Stimulated activated CD4-positive, alpha-beta T cell treated with anti-CD3 and anti-CD28 coated beads, TNF-alpha, amount 100 ng/mL, for 1 hour (primary cell): ENCODE measurements at regions not wholly inside any gene's neighbourhood (a gene's known extent, or its start where the extent isn't known, plus 50 kb on each side); places are given as distances from the start of the nearest gene placed in this dataset.
"Not testable (repeated sequence)": the region's sequence is repeated elsewhere in the genome, so short reads cannot be mapped to it uniquely, and the experiment has no call there.

Source experiments
- DNase-seq, 3 donors: peaks; one replicate each; pipeline ENCODE4 v3.0.0-alpha.2; 2020; ENCODE audit warnings: low read depth in 3 of 3, low spot score in 1 of 3

- not testable (repeated sequence) for DNase-seq
These were observed 59.8 kb upstream of the RTL6 start for GRCh38 chr22:44557872-44558271.

- DNase-seq: no peak
These were observed 59.2 kb upstream of the RTL6 start for GRCh38 chr22:44557064-44557748.

DNA sequence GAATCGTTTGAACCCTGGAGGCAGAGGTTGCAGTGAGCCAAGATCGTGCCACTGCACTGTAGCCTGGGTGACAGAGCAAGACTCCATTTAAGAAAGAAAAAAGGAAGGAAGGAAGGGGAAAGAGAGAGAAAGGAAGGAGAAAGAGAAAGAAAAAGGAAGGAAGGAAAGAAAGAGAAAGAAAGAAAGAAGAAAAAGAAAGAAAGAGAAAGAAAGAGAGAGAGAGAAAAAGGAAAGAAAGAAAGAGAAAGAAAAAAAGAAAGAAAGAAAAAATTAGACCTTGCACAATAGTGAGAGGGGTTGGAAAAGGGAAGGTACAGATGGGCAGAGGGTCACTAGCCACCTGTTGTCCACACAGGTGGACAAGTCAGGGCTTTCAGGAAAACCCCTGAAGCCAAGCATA, 57.6 kb upstream of the RTL6 start:
- no peak for DNase-seq

DNA sequence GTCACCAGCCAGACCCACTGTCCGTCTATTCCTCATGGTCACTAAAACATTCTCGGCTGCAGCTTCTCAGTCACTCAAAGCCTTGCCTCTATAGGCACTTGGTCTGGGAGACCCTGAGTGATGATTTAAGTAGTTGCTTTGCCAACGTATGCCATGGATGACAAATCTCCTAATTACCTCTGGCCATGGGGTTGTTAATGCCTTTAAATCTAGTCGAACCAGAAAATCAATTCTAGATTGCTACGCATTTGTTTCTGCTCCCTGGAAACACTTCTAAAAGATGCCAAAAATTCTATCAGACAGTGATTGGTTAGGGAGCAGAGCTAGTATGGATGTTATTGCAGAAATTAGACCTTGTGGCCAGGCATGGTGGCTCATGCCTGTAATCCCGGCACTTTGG, 57.0 kb upstream of the RTL6 start:
- DNase-seq: no peak

DNA sequence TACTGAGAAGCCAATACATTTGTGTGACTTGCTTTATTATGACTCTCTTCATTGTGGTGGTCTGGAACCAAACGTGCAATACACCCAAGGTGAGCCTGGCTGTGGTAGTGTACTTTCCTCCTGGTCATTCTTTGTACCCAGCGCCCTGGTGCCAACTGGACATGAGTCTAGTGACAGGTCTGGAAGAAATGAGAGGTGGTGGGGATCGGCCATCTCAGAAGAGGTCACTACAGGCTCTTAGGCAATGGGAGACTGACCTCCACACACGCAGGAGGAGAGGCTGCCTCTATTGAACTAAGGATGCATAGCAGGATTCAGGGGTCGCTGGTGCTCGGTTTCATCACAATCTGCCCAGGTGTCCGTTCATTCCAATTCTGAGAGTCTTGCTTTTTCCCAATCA, 56.4 kb upstream of the RTL6 start:
- DNase-seq: no peak

- no peak for DNase-seq
These were observed 52.9 kb upstream of the RTL6 start for GRCh38 chr22:44550711-44551491.

- DNase-seq: no peak
These were observed 51.7 kb upstream of the RTL6 start for GRCh38 chr22:44549701-44550100.

DNA sequence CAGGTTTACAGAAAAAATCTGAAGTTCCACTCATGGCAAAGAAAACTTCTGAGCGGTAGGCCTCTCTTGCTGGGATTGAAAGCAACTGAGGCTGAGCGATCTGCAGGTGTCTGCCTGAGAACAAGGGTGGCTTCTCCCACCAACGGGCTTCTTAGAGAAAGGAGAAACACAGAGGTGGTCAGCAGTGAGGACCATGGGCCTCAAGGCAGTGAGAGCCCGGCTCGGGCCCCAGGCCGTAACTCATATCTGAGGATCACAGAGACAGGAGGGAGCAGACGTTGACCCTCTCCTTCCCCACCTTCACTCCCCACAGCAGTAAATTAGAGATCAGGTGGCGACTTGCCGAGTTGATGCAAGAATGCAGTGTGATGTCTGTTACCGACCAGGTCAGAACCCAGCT, 50.9 kb upstream of the RTL6 start:
- no peak for DNase-seq
